Breast epithelium (tissue), 3 donors: ENCODE measurements at regions not wholly inside any gene's neighbourhood (a gene's known extent, or its start where the extent isn't known, plus 50 kb on each side); places are given as distances from the start of the nearest gene placed in this dataset.

Experiments
- CTCF ChIP-seq, 3 donors: fragments of 450-650 bp; IDR thresholded peaks; one replicate each; pipeline ENCODE4 v1.5.1; 2016 to 2017; ENCODE audit warnings: antibody characterized with exemption in 3 of 3, mild to moderate bottlenecking in 3 of 3, moderate library complexity in 3 of 3
- POLR2A ChIP-seq: fragments of 450-650 bp; IDR thresholded peaks from one replicate; pipeline ENCODE4 v1.6.1; 2016; ENCODE audit warnings: antibody characterized with exemption, mild to moderate bottlenecking, moderate library complexity
- POLR2AphosphoS5 ChIP-seq, 3 donors: sonication (generic); formaldehyde crosslinking; IDR thresholded peaks; one replicate each; pipeline ENCODE4 v1.6.1; 2017; ENCODE audit warnings: antibody characterized with exemption in 3 of 3

GRCh38 chr15:35741395-35741794, 195.4 kb upstream of the DPH6 start:
- TF ChIP-seq CTCF (IDR thresholded peaks at IDR 0.05) = no peak
- no peak for TF ChIP-seq POLR2AphosphoS5 (IDR thresholded peaks at IDR 0.05)
- no peak for TF ChIP-seq POLR2A
